Adrenal gland (tissue), 9 donors: ENCODE measurements at regions not wholly inside any gene's neighbourhood (a gene's known extent, or its start where the extent isn't known, plus 50 kb on each side); places are given as distances from the start of the nearest gene placed in this dataset.
A peak's percentile ranks its signal among the peaks of the same experiment; 100 is the strongest.

ENCODE experiments used
- DNase-seq, 7 donors: peaks; one replicate each; pipeline ENCODE4 v3.0.0-alpha.2; 2019 to 2020
- H3K27ac ChIP-seq, 5 donors: fragments of 200-600 bp; sonication (generic) in 4 of 5; 1 replicate in 3 of 5; 2 replicates in 2 of 5; pipeline versions ENCODE4 v1.5.1 to v1.8.0; 2016 to 2020; ENCODE audit warnings: mild to moderate bottlenecking in 1 of 5
- H3K27me3 ChIP-seq: fragments of 200-600 bp; 2 replicates; pipeline ENCODE4 v1.8.0; 2021
- H3K36me3 ChIP-seq, 2 donors: fragments of 200-600 bp; replicated peaks in 1 of 2; 1 replicate in 1 of 2; 2 replicates in 1 of 2; pipeline versions ENCODE4 v1.5.1 to v1.8.0; 2018 to 2022
- H3K4me1 ChIP-seq, 2 donors: fragments of 200-600 bp; replicated peaks in 1 of 2; 1 replicate in 1 of 2; 2 replicates in 1 of 2; pipeline versions ENCODE4 v1.5.1 to v1.8.0; 2018 to 2021
- H3K4me3 ChIP-seq, 4 donors: fragments of 200-600 bp; sonication (generic) in 3 of 4; one replicate each; pipeline ENCODE4 v1.5.1; 2016 to 2018
- H3K9me3 ChIP-seq, 3 donors: fragments of 200-600 bp; sonication (generic) in 1 of 3; replicated peaks in 1 of 3; 1 replicate in 2 of 3; 2 replicates in 1 of 3; pipeline versions ENCODE4 v1.5.1 to v1.8.0; 2016 to 2021
- POLR2A ChIP-seq, 2 donors: fragments of 450-650 bp; IDR thresholded peaks; one replicate each; pipeline ENCODE4 v1.6.1; 2017; ENCODE audit warnings: antibody characterized with exemption in 2 of 2, mild to moderate bottlenecking in 2 of 2, moderate library complexity in 1 of 2
- WGBS, 4 donors: extraction: QIAGEN DNeasy Blood & Tissue Kit in 2 of 4; methylation state at CpG; one replicate each; pipeline versions ENCODE4 v1.1.5 to v1.1.7; 2013 to 2017; 5-methylcytosine and 5-hydroxymethylcytosine counted together
- intact Hi-C, 2 donors: fragments of 100-400 bp; cut with DNase I; formaldehyde crosslinking; loops; one replicate each; pipeline versions ENCODE4 v1.14.1 to v1.15.0; 2022 to 2023
- TF ChIP-seq, protein P1 (sequence below), 6 experiments: fragments of 450-650 bp in 4 of 6; fragments of 200-600 bp in 2 of 6; sonication (generic) in 1 of 6; IDR thresholded peaks; 1 replicate in 5 of 6; 2 replicates in 1 of 6; pipeline versions ENCODE4 v1.5.1 to v1.8.0; 2016 to 2021; ENCODE audit warnings: antibody characterized with exemption in 6 of 6, mild to moderate bottlenecking in 2 of 6, moderate library complexity in 1 of 6
- donor health status: healthy with polysubstance abuse.
- donor health status: Bipolar disorder and iron deficiency.
- donor health status: DM: yes; HTN: yes; CAD: no.
- donor health status: DM: no; HTN: no; CAD: no.
- donor health status: DM: no; HTN: no; CAD: no.

DNA sequence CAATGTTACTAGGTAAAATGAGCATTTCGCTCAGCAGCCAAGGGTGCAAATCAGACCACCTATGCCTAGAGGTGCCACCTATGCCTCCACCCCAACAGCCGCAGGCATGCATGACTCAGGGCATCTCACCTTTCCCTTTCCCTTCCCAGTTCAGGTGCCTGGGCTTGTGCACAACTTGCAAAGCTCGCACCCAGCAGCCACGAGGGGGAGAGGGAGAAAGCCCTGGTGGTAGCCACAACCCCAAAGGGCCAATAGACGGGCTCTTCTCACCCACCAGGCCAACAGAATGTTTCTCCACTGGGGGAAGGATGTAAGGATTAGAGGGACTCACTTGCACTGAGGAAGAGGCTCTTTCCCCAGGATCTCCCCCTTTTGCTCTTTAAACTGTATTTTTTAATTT lies 462.3 kb upstream of the PCDH15 start:
- no peak overlapping the region for H3K4me3 ChIP-seq

DNA sequence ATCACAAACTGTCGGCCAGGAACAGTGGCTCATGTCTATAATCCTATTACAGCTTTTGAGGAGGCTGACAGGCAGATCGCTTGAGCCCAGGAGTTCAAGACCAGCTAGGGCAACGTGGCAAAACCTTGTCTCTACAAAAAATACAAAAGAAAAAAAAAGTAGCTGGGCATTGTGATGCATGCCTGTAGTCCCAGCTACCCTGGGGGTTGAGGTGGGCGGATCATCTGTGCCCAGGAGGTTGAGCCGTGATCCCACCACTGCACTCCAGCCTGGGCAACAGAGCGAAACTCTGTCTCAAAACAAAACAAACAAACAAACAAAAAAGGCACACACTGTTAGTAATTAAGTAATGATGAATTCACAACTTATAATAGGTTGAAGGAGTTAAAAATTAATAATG lies 441.5 kb upstream of the PCDH15 start:
- intact Hi-C loops, result no loop called here
- no peaks in the 10 kb centered on the region for H3K36me3 ChIP-seq
- peaks cover 0 to 12% of the 10 kb centered on the region in 2 donors for H3K4me1 ChIP-seq
- no peak for DNase-seq
- no peaks in the 10 kb centered on the region for H3K27me3 ChIP-seq
- peaks cover 0 to 4% (median 0%) of the 10 kb centered on the region in 3 donors for H3K9me3 ChIP-seq
- no peak overlapping the region for H3K27ac ChIP-seq
- WGBS, 4 donors, result 84 to 87% (median 84%) methylated on average over 6 of the region's 6 CpGs
- H3K4me3 ChIP-seq, result no peak overlapping the region
- TF ChIP-seq, protein P1, sequence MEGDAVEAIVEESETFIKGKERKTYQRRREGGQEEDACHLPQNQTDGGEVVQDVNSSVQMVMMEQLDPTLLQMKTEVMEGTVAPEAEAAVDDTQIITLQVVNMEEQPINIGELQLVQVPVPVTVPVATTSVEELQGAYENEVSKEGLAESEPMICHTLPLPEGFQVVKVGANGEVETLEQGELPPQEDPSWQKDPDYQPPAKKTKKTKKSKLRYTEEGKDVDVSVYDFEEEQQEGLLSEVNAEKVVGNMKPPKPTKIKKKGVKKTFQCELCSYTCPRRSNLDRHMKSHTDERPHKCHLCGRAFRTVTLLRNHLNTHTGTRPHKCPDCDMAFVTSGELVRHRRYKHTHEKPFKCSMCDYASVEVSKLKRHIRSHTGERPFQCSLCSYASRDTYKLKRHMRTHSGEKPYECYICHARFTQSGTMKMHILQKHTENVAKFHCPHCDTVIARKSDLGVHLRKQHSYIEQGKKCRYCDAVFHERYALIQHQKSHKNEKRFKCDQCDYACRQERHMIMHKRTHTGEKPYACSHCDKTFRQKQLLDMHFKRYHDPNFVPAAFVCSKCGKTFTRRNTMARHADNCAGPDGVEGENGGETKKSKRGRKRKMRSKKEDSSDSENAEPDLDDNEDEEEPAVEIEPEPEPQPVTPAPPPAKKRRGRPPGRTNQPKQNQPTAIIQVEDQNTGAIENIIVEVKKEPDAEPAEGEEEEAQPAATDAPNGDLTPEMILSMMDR (IDR thresholded peaks at IDR 0.05), result no peak
- TF ChIP-seq POLR2A (IDR thresholded peaks at IDR 0.05), result no peak

More for the DNA sequence above, 462.3 kb upstream of the PCDH15 start:
- TF ChIP-seq POLR2A (IDR thresholded peaks at IDR 0.05), result no peak
- TF ChIP-seq, protein P1 (IDR thresholded peaks at IDR 0.05), result no peak
- Histone ChIP-seq H3K27ac (no peak overlapping the region), H3K4me1 (no peaks in the 10 kb centered on the region), H3K27me3 (no peaks in the 10 kb centered on the region), H3K9me3 (no peaks in the 10 kb centered on the region), H3K36me3 (no peaks in the 10 kb centered on the region)
- 88 to 97% (median 92%) methylated on average over 5 of the region's 5 CpGs for WGBS, 4 donors
- intact Hi-C loops, result loop anchor here (5.0 to 10.0 kb wide), 2 partner anchors 169 to 171 kb away; no protein-coding TSS in a partner anchor
- no peak for DNase-seq

GRCh38 chr10:55237462-55237861 lies 436.4 kb upstream of the PCDH15 start:
- Histone ChIP-seq H3K36me3 (no peaks in the 10 kb centered on the region), H3K4me1 (no peaks in the 10 kb centered on the region), H3K27ac (no peak overlapping the region), H3K9me3 (no peaks in the 10 kb centered on the region), H3K4me3 (no peak overlapping the region), H3K27me3 (no peaks in the 10 kb centered on the region)
- DNase-seq, result no peak
- TF ChIP-seq, protein P1 (IDR thresholded peaks at IDR 0.05), result no peak
- no peak for TF ChIP-seq POLR2A (IDR thresholded peaks at IDR 0.05)
- intact Hi-C loops, result no loop called here

DNA sequence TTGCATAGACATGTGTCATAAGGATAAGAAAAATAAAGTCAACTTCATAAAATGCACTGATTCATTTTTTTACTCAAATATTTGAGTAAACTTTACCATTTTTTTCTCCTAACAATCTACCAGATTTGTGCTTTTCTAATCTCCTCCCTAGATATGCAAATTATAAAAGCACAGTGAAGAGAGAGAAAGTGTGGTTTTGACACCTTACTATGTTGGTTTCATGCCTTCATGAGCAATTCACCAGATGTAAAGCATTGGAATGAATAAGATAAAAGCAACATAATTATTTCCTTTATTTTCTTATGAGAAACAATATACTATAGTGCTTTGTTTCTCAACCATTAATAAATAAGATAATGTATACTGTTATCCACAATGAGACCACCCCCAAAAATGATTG lies 432.5 kb upstream of the PCDH15 start:
- TF ChIP-seq, protein P1 (IDR thresholded peaks at IDR 0.05), result no peak
- TF ChIP-seq POLR2A (IDR thresholded peaks at IDR 0.05), result no peak
- Histone ChIP-seq H3K27me3 (no peaks in the 10 kb centered on the region), H3K4me1 (no peaks in the 10 kb centered on the region), H3K9me3 (no peaks in the 10 kb centered on the region), H3K4me3 (peak overlapping the region in 1 of 4 donors; percentile 46), H3K36me3 (no peaks in the 10 kb centered on the region), H3K27ac (no peak overlapping the region)
- DNase-seq, result no peak
- intact Hi-C loops, result no loop called here
